CD4-positive, CD25-positive, alpha-beta regulatory T cell (primary cell): ENCODE measurements at regions not wholly inside any gene's neighbourhood (a gene's known extent, or its start where the extent isn't known, plus 50 kb on each side); places are given as distances from the start of the nearest gene placed in this dataset.

Source experiments
- ATAC-seq, 2 donors: fragments of 150-1000 bp; cut with Tn5 transposase; one replicate each; pipeline ENCODE4 v1.10.0; 2021; ENCODE audit warnings: low read depth in 2 of 2, moderate number of reproducible peaks in 2 of 2, moderate library complexity in 1 of 2
- DNase-seq, 3 donors: peaks; one replicate each; pipeline versions ENCODE4 v3.0.0 to v3.0.0-alpha.2; 2012 to 2022; ENCODE audit warnings: mixed read lengths in 1 of 3
- H3K27ac ChIP-seq: one replicate; pipeline ENCODE4 v1.7.0; 2013; ENCODE audit warnings: mild to moderate bottlenecking, low read length; ENCODE audit not compliant: insufficient read depth, poor library complexity, severe bottlenecking
- H3K27me3 ChIP-seq: one replicate; pipeline ENCODE4 v1.7.0; 2013; ENCODE audit warnings: low read length; ENCODE audit not compliant: control insufficient read depth, insufficient read depth
- H3K36me3 ChIP-seq: one replicate; pipeline ENCODE4 v1.7.0; 2013; ENCODE audit warnings: mild to moderate bottlenecking, low read length, moderate library complexity; ENCODE audit not compliant: control insufficient read depth, insufficient read depth
- H3K4me1 ChIP-seq: 2 replicates; pipeline ENCODE4 v1.7.0; 2013; ENCODE audit warnings: mild to moderate bottlenecking, low read length; ENCODE audit not compliant: insufficient read depth, control insufficient read depth, poor library complexity, severe bottlenecking
- H3K4me3 ChIP-seq: one replicate; pipeline ENCODE4 v1.7.0; 2013; ENCODE audit warnings: low read depth, mild to moderate bottlenecking, low read length, moderate library complexity
- H3K9me3 ChIP-seq, 2 experiments: 1 replicate in 1 of 2; 2 replicates in 1 of 2; pipeline ENCODE4 v1.7.0; 2013; ENCODE audit warnings: low read length in 2 of 2, mild to moderate bottlenecking in 1 of 2, moderate library complexity in 1 of 2; ENCODE audit not compliant: control insufficient read depth in 2 of 2
- H3K27ac Mint-ChIP-seq, 3 donors: one replicate each; pipeline ENCODE4 v1.8.0; 2020 to 2022; ENCODE audit warnings: mild to moderate bottlenecking in 3 of 3, mixed read lengths in 3 of 3, moderate library complexity in 2 of 3
- H3K27me3 Mint-ChIP-seq: one replicate; pipeline ENCODE4 v1.8.0; 2022; ENCODE audit warnings: mild to moderate bottlenecking, mixed read lengths
- H3K36me3 Mint-ChIP-seq: one replicate; pipeline ENCODE4 v1.8.0; 2020; ENCODE audit warnings: mixed read lengths
- H3K4me1 Mint-ChIP-seq, 4 donors: one replicate each; pipeline ENCODE4 v1.8.0; 2020 to 2022; ENCODE audit warnings: mixed read lengths in 4 of 4, mild to moderate bottlenecking in 1 of 4
- H3K4me3 Mint-ChIP-seq, 4 donors: one replicate each; pipeline ENCODE4 v1.8.0; 2020 to 2022; ENCODE audit warnings: mild to moderate bottlenecking in 4 of 4, mixed read lengths in 4 of 4, moderate library complexity in 3 of 4
- H3K9me3 Mint-ChIP-seq, 7 donors: one replicate each; pipeline ENCODE4 v1.8.0; 2020 to 2022; ENCODE audit warnings: mixed read lengths in 7 of 7, mild to moderate bottlenecking in 3 of 7, moderate library complexity in 2 of 7

- no peaks in the 10 kb centered on the region for H3K27me3 ChIP-seq
- Mint-ChIP-seq H3K27ac (no peak overlapping the region), H3K4me1 (peaks cover 0 to 4% (median under 1%) of the 10 kb centered on the region in 4 donors), H3K36me3 (no peaks in the 10 kb centered on the region), H3K9me3 (peaks cover 0 to 6% (median 0%) of the 10 kb centered on the region in 7 donors), H3K27me3 (no peaks in the 10 kb centered on the region), H3K4me3 (no peak overlapping the region)
- no peaks in the 10 kb centered on the region for H3K36me3 ChIP-seq
- H3K4me1 ChIP-seq, result no peaks in the 10 kb centered on the region
- DNase-seq, result no peak
- no peak overlapping the region for H3K4me3 ChIP-seq
- H3K9me3 ChIP-seq, result no peaks in the 10 kb centered on the region
- ATAC-seq, result no peak
- H3K27ac ChIP-seq, result no peak overlapping the region
Observed at GRCh38 chr2:9126540-9126939, 80.1 kb upstream of the ASAP2 start.

GRCh38 chr2:9124231-9124741 lies 82.3 kb upstream of the ASAP2 start:
- Mint-ChIP-seq H3K36me3 (no peaks in the 10 kb centered on the region), H3K27ac (no peak overlapping the region)

GRCh38 chr2:9123069-9123468 lies 83.5 kb upstream of the ASAP2 start:
- Mint-ChIP-seq H3K4me3 (no peak overlapping the region), H3K27me3 (peaks cover 9% of the 10 kb centered on the region)
- H3K4me1 ChIP-seq, result no peaks in the 10 kb centered on the region

More at GRCh38 chr2:9124231-9124741, 82.3 kb upstream of the ASAP2 start:
- Histone ChIP-seq H3K27me3 (no peaks in the 10 kb centered on the region), H3K27ac (no peak overlapping the region), H3K4me3 (no peak overlapping the region), H3K9me3 (no peaks in the 10 kb centered on the region), H3K4me1 (no peaks in the 10 kb centered on the region), H3K36me3 (no peaks in the 10 kb centered on the region)
- DNase-seq (no peak), ATAC-seq (no peak)
- Mint-ChIP-seq H3K9me3 (peaks cover 0 to 6% (median 0%) of the 10 kb centered on the region in 7 donors), H3K4me3 (no peak overlapping the region), H3K27me3 (peaks cover under 1% of the 10 kb centered on the region), H3K4me1 (peaks cover 0 to 4% (median under 1%) of the 10 kb centered on the region in 4 donors)

GRCh38 chr2:9122367-9122766 lies 84.2 kb upstream of the ASAP2 start:
- DNase-seq, result no peak
- Mint-ChIP-seq H3K27ac (no peak overlapping the region), H3K36me3 (no peaks in the 10 kb centered on the region), H3K9me3 (peaks cover 0 to 6% (median 0%) of the 10 kb centered on the region in 7 donors), H3K4me1 (peaks cover 0 to 2% (median 0%) of the 10 kb centered on the region in 4 donors), H3K27me3 (peaks cover 9% of the 10 kb centered on the region), H3K4me3 (no peak overlapping the region)
- no peaks in the 10 kb centered on the region for H3K4me1 ChIP-seq
- no peak for ATAC-seq
- H3K9me3 ChIP-seq, result no peaks in the 10 kb centered on the region
- no peaks in the 10 kb centered on the region for H3K27me3 ChIP-seq
- no peak overlapping the region for H3K27ac ChIP-seq
- no peaks in the 10 kb centered on the region for H3K36me3 ChIP-seq
- H3K4me3 ChIP-seq, result no peak overlapping the region

More at GRCh38 chr2:9123069-9123468, 83.5 kb upstream of the ASAP2 start:
- H3K27ac ChIP-seq, result no peak overlapping the region
- Mint-ChIP-seq H3K36me3 (no peaks in the 10 kb centered on the region), H3K9me3 (peaks cover 0 to 6% (median 0%) of the 10 kb centered on the region in 7 donors), H3K27ac (no peak overlapping the region), H3K4me1 (peaks cover 0 to 2% (median 0%) of the 10 kb centered on the region in 4 donors)
- DNase-seq, result no peak
- ATAC-seq, result no peak
- H3K36me3 ChIP-seq, result no peaks in the 10 kb centered on the region
- H3K9me3 ChIP-seq, result no peaks in the 10 kb centered on the region
- H3K4me3 ChIP-seq, result no peak overlapping the region
- H3K27me3 ChIP-seq, result no peaks in the 10 kb centered on the region

- no peak for DNase-seq
- Histone ChIP-seq H3K27me3 (no peaks in the 10 kb centered on the region), H3K27ac (no peak overlapping the region), H3K4me3 (no peak overlapping the region), H3K4me1 (no peaks in the 10 kb centered on the region), H3K36me3 (no peaks in the 10 kb centered on the region), H3K9me3 (no peaks in the 10 kb centered on the region)
- ATAC-seq, result no peak
- Mint-ChIP-seq H3K36me3 (no peaks in the 10 kb centered on the region), H3K27ac (no peak overlapping the region), H3K9me3 (peaks cover 0 to 2% (median 0%) of the 10 kb centered on the region in 7 donors), H3K27me3 (peaks cover 22% of the 10 kb centered on the region), H3K4me3 (no peak overlapping the region), H3K4me1 (peaks cover 0 to 2% (median 0%) of the 10 kb centered on the region in 4 donors)
Observed at GRCh38 chr2:9118383-9118960, 88.1 kb upstream of the ASAP2 start.

- Histone ChIP-seq H3K4me3 (no peak overlapping the region), H3K36me3 (no peaks in the 10 kb centered on the region), H3K27me3 (no peaks in the 10 kb centered on the region), H3K4me1 (no peaks in the 10 kb centered on the region), H3K9me3 (no peaks in the 10 kb centered on the region), H3K27ac (no peak overlapping the region)
- ATAC-seq (no peak), DNase-seq (no peak)
- Mint-ChIP-seq H3K4me3 (no peak overlapping the region), H3K27ac (no peak overlapping the region), H3K27me3 (peaks cover 22% of the 10 kb centered on the region), H3K9me3 (no peaks in the 10 kb centered on the region), H3K4me1 (peaks cover 0 to 1% (median 0%) of the 10 kb centered on the region in 4 donors), H3K36me3 (no peaks in the 10 kb centered on the region)
Observed at GRCh38 chr2:9115229-9115628, 91.4 kb upstream of the ASAP2 start.

- Mint-ChIP-seq H3K4me3 (no peak overlapping the region), H3K4me1 (peaks cover 0 to 1% (median 0%) of the 10 kb centered on the region in 4 donors), H3K9me3 (no peaks in the 10 kb centered on the region), H3K36me3 (no peaks in the 10 kb centered on the region), H3K27me3 (peaks cover 22% of the 10 kb centered on the region), H3K27ac (no peak overlapping the region)
- no peaks in the 10 kb centered on the region for H3K9me3 ChIP-seq
- no peaks in the 10 kb centered on the region for H3K27me3 ChIP-seq
- DNase-seq (no peak), ATAC-seq (no peak)
- H3K36me3 ChIP-seq, result no peaks in the 10 kb centered on the region
- H3K4me1 ChIP-seq, result no peaks in the 10 kb centered on the region
- no peak overlapping the region for H3K27ac ChIP-seq
- no peak overlapping the region for H3K4me3 ChIP-seq
Observed at GRCh38 chr2:9114458-9114857, 92.2 kb upstream of the ASAP2 start.

- Mint-ChIP-seq H3K27me3 (peaks cover 18% of the 10 kb centered on the region), H3K4me1 (peaks cover 0 to 1% (median 0%) of the 10 kb centered on the region in 4 donors), H3K27ac (no peak overlapping the region), H3K4me3 (no peak overlapping the region), H3K9me3 (peaks cover 0 to 2% (median 0%) of the 10 kb centered on the region in 7 donors), H3K36me3 (no peaks in the 10 kb centered on the region)
- H3K9me3 ChIP-seq, result no peaks in the 10 kb centered on the region
- H3K4me1 ChIP-seq, result no peaks in the 10 kb centered on the region
- H3K4me3 ChIP-seq, result no peak overlapping the region
- no peaks in the 10 kb centered on the region for H3K36me3 ChIP-seq
- H3K27ac ChIP-seq, result no peak overlapping the region
- ATAC-seq (no peak), DNase-seq (no peak)
- H3K27me3 ChIP-seq, result no peaks in the 10 kb centered on the region
Observed at GRCh38 chr2:9113916-9114315, 92.7 kb upstream of the ASAP2 start.
